ENCODE measurements at regions not wholly inside any gene's neighbourhood (a gene's known extent, or its start where the extent isn't known, plus 50 kb on each side); places are given as distances from the start of the nearest gene placed in this dataset.
"Not testable (repeated sequence)": the region's sequence is repeated elsewhere in the genome, so short reads cannot be mapped to it uniquely, and the experiment has no call there.

- no peak for DNase-seq
Observed at GRCh38 chr2:193219413-193219812, 1024.7 kb upstream of the TMEFF2 start.

- DNase-seq: no peak
Observed at GRCh38 chr2:193201583-193201982, 1006.9 kb upstream of the TMEFF2 start.

- DNase-seq: no peak
Observed at GRCh38 chr2:193199322-193199721, 1004.6 kb upstream of the TMEFF2 start.

GRCh38 chr2:193187816-193188215 is 993.1 kb upstream of the TMEFF2 start:
- DNase-seq: no peak

- not testable (repeated sequence) for DNase-seq
Observed at GRCh38 chr2:193170981-193171380, 976.2 kb upstream of the TMEFF2 start.

- no peak for DNase-seq
Observed at GRCh38 chr2:193156480-193156879, 961.7 kb upstream of the TMEFF2 start.

GRCh38 chr2:193154076-193154475 is 959.3 kb upstream of the TMEFF2 start:
- no peak for DNase-seq

- DNase-seq: no peak
Observed at GRCh38 chr2:193153576-193153975, 958.8 kb upstream of the TMEFF2 start.

- not testable (repeated sequence) for DNase-seq
Observed at GRCh38 chr2:193142467-193142866, 947.7 kb upstream of the TMEFF2 start.

GRCh38 chr2:193141998-193142397 is 947.3 kb upstream of the TMEFF2 start:
- no peak for DNase-seq

- not testable (repeated sequence) for DNase-seq
Observed at GRCh38 chr2:193140895-193141294, 946.2 kb upstream of the TMEFF2 start.

- no peak for DNase-seq
Observed at GRCh38 chr2:193124815-193125214, 930.1 kb upstream of the TMEFF2 start.

- DNase-seq: no peak
Observed at GRCh38 chr2:193114827-193115226, 920.1 kb upstream of the TMEFF2 start.

- DNase-seq: no peak
Observed at GRCh38 chr2:193112986-193113385, 918.3 kb upstream of the TMEFF2 start.

GRCh38 chr2:193103064-193103463 is 908.3 kb upstream of the TMEFF2 start:
- DNase-seq: no peak

- DNase-seq: no peak
Observed at GRCh38 chr2:193101591-193101990, 906.9 kb upstream of the TMEFF2 start.

GRCh38 chr2:193088026-193088425 is 893.3 kb upstream of the TMEFF2 start:
- no peak for DNase-seq

GRCh38 chr2:193076995-193077394 is 882.3 kb upstream of the TMEFF2 start:
- no peak for DNase-seq

GRCh38 chr2:193074933-193075332 is 880.2 kb upstream of the TMEFF2 start:
- no peak for DNase-seq

GRCh38 chr2:193072647-193073046 is 877.9 kb upstream of the TMEFF2 start:
- DNase-seq: no peak

- not testable (repeated sequence) for DNase-seq
Observed at GRCh38 chr2:193025556-193025955, 830.8 kb upstream of the TMEFF2 start.

GRCh38 chr2:193024791-193025190 is 830.1 kb upstream of the TMEFF2 start:
- no peak for DNase-seq

- DNase-seq: no peak
Observed at GRCh38 chr2:193011870-193012269, 817.1 kb upstream of the TMEFF2 start.

- DNase-seq: no peak
Observed at GRCh38 chr2:192993059-192993458, 798.3 kb upstream of the TMEFF2 start.

GRCh38 chr2:192983173-192983572 is 788.4 kb upstream of the TMEFF2 start:
- DNase-seq: no peak

- DNase-seq: no peak
Observed at GRCh38 chr2:192978395-192978794, 783.7 kb upstream of the TMEFF2 start.
